CD4-positive, alpha-beta T cell treated with Interleukin-12 subunit alpha and Interleukin-12 subunit beta, for 1 hour (primary cell): ENCODE measurements at regions not wholly inside any gene's neighbourhood (a gene's known extent, or its start where the extent isn't known, plus 50 kb on each side); places are given as distances from the start of the nearest gene placed in this dataset.

Experiments
- DNase-seq: peaks from one replicate; pipeline ENCODE4 v3.0.0-alpha.2; 2020

GRCh38 chr2:19538411-19538963 is 180.1 kb upstream of the OSR1 start:
- DNase-seq, result no peak

- DNase-seq, result no peak
Measured at GRCh38 chr2:19536136-19536535, 177.7 kb upstream of the OSR1 start.

- DNase-seq, result no peak
Measured at GRCh38 chr2:19532547-19533196, 174.2 kb upstream of the OSR1 start.

DNA sequence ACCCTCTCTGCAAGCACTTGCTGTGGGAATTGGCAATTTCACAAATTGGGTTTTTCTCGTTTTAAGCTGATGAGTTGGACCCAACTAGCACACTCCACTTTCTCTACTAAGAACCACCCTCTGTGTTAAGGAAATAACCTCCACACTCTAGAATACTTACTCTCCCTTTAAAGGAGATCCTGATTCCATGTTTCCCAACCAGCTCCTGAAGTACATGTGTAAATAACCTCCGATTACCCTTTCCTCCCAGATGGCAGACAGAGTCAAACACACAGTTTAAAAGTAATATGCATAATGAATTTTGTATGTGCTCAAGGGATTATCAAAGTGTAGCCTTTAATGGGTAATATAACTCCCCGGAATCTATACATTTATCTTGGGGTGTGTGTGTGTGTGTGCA is 171.3 kb upstream of the OSR1 start:
- DNase-seq, result no peak

GRCh38 chr2:19527771-19528170 is 169.3 kb upstream of the OSR1 start:
- DNase-seq, result no peak

GRCh38 chr2:19525313-19525712 is 166.9 kb upstream of the OSR1 start:
- DNase-seq, result no peak

GRCh38 chr2:19519045-19519444 is 160.6 kb upstream of the OSR1 start:
- no peak for DNase-seq

DNA sequence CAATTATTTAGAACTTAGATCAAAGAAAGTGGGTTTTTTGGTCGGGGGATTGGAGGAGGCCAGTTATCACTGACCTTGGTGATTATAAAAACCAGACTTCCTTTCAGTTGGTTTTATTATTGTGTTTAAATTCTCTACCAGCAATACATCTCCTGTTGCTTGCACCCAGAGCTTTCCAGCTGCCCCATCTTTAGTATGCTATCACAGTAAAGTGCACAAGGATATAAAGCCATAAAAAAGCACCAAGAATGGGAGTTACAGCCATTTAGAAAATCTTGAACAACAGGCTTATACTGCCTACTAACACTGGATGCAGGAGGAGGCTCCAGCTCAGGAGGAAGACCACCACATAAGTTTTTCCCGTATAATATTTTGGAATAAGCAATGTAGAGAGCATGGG is 148.7 kb upstream of the OSR1 start:
- no peak for DNase-seq

- no peak for DNase-seq
Measured at GRCh38 chr2:19505199-19506136, 147.0 kb upstream of the OSR1 start.

DNA sequence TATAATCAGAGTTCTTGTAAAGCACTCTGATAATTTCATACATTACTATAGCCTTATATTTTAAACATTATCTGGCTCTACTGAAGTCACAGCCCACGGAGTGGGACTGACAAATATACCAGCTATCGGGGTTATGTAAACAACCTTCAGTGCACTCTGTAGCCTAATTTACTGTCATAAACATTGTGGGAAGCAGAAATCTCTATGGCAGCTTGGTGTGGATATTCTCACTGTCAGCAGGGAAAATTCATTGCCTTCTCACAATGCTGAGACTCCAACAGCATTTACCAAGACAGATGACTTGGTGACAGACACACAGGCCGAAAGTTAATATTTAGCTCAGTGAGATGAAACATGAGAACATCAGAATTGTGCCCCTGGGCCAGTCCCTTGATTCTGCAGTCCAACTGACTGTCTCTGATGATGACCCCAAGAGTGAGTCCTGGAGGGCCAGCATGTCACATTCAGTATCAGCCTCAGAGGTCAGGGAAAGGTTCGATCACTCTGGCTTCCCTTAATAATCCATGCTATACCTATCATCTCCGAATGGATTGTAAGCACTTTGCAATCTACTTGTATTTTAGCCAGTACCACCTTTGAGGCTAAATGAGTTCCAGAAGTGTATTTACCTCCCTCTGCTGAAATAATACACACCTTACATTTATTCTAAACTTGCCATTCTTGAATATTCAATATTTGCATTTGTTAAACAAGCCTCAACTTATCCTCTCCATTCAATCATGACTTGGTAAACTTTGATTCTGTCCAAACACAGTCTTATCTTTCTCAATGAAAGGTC is 146.2 kb upstream of the OSR1 start:
- DNase-seq, result no peak

GRCh38 chr2:19503915-19504314 is 145.5 kb upstream of the OSR1 start:
- no peak for DNase-seq

- no peak for DNase-seq
Measured at GRCh38 chr2:19503406-19503805, 145.0 kb upstream of the OSR1 start.

DNA sequence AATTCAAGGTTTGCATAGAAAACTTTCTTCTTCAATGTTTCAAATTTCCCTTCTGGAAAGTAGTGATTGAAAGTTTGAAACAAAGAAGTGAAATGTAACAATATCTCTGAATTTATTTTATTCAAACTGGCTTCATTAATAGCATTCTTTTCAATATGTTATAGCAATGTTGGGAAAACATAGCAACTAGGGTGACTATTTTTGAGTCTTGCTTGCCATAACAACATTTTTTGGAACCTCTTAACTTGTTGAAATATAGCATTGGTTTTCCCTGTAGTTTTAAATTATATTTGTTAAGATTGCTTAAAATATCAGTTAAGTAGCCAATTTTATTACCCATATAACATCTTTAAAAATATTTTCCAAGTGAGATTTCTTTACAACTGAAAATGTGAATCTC is 141.7 kb upstream of the OSR1 start:
- DNase-seq, result no peak

- DNase-seq, result no peak
Measured at GRCh38 chr2:19496646-19497045, 138.2 kb upstream of the OSR1 start.

- DNase-seq, result no peak
Measured at GRCh38 chr2:19494241-19494640, 135.8 kb upstream of the OSR1 start.

- DNase-seq, result no peak
Measured at GRCh38 chr2:19491796-19492195, 133.4 kb upstream of the OSR1 start.

GRCh38 chr2:19490846-19491435 is 132.5 kb upstream of the OSR1 start:
- DNase-seq, result no peak

DNA sequence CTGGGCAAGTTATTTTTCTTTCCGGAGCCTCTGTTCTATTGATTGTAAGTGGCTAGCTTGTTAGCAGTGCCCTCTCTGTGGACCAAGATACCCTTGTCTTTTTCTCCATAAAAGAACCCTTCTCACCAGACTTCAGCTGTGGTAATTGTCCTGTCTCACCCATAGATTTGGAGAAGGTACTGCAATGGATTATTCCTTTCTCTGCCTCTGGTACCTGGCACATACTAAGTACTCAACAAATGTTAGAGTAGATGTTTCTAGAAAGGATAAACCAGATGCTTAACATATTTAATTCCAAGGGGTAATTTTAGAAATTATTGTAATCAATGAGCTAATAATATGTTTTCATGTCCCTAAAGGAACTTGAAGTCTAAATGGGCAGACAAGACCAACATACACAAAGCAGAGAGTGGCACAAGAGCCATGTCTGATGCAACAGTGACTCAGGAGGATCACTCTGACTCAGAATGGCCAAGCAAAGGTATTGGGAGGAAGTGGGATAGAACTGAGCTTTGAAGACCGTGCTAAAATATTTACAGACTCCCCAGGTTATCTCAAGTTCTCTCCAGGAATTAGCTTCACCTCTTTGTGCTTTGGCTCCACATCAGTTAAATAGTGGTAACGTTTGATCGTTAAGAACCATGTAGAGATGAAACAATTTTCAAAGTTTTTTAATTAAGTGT is 129.7 kb upstream of the OSR1 start:
- no peak for DNase-seq

DNA sequence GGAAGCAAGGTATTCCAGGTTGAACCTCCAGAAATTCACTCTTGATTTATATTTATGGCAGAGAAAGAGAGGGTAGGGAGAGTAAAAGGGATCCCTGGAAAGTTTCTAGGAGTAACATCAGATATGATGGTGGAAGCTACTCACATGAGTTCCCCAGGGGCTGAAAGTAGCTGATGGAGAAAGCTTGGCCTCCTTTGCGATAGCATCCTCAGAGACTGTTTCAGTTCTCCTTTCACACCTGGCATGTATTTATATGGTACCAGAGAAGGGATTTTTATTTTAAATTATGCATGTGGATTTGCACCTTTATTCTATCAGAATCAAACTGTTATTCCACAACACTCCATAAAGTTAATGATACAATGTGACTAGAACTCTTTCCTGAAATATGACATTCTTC is 126.3 kb upstream of the OSR1 start:
- no peak for DNase-seq

GRCh38 chr2:19480673-19481072 is 122.2 kb upstream of the OSR1 start:
- DNase-seq, result no peak

DNA sequence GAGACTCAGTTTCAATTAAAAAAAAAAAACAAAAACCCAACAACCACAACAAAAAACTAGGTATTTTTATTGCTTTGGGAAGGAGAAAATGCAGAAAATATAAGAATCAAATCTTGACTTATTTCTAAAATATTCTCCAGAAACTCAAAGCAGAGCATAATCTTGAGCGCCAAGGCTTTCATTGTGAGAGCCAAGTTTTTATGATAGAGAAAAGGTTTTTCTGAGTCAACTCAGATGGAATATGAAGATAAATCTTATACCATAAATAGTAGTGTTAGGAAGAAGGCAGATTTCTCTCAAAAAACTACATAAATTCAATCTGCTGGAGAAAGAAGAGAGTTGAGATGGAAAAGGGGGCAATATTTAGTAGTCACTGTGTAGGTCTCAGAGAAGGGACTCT is 121.2 kb upstream of the OSR1 start:
- no peak for DNase-seq

DNA sequence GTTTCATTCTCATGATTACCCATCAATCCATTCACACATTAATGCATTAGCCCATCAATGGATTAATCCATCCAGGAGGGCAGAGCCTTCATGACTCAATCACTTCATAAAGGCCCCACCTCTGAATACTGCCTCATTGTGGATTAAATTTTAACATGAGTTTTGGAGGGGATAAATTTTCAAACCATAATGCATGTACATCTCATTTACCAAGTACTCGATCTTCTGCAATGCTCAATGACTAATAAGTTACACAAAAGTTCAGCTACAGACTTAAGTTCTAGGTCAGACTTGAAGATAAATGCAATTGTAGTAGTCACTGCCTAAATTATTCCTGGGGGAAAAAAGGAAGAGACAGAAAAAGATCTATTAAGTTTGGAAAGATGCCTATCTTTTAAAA is 120.0 kb upstream of the OSR1 start:
- DNase-seq, result no peak
